ENCODE measurements at regions not wholly inside any gene's neighbourhood (a gene's known extent, or its start where the extent isn't known, plus 50 kb on each side); places are given as distances from the start of the nearest gene placed in this dataset.
A peak's percentile ranks its signal among the peaks of the same experiment; 100 is the strongest.

GRCh38 chr7:27344471-27344870, 101.9 kb downstream of the EVX1 start:
- Histone ChIP-seq H3K27me3 (ENCODE audit: insufficient read depth, low read length) (no peaks in the 10 kb centered on the region), H3K79me1 (ENCODE audit: low read length) (peaks cover 26% of the 10 kb centered on the region), H3K4me1 (ENCODE audit: control insufficient read depth in 1 of 2, insufficient read depth in 2 of 2, low read length in 2 of 2) (peaks cover 10 to 14% of the 10 kb centered on the region in 2 experiments), H3K4me2 (ENCODE audit: low read length) (no peak overlapping the region), H4K91ac (ENCODE audit: low read depth, low read length) (no peak overlapping the region), H2BK12ac (ENCODE audit: low read length) (no peak overlapping the region), H4K12ac (ENCODE audit: low read depth, low read length) (no peak overlapping the region), H3K36me3 (ENCODE audit: control insufficient read depth in 1 of 2, insufficient read depth in 2 of 2, low read length in 2 of 2) (no peaks in the 10 kb centered on the region), H3K4me3 (ENCODE audit: low read depth, low read length) (no peak overlapping the region), H3K14ac (ENCODE audit: low read length) (no peak overlapping the region), H3K9ac (ENCODE audit: low read length) (no peak overlapping the region), H3K4ac (ENCODE audit: low read depth, low read length) (no peak overlapping the region), H4K8ac (ENCODE audit: low read depth, low read length) (no peak overlapping the region), H3K79me2 (ENCODE audit: control insufficient read depth, insufficient read depth, low read length, poor library complexity) (no peaks in the 10 kb centered on the region), H3K9me3 (ENCODE audit: insufficient read depth, low read depth, low read length) (no peaks in the 10 kb centered on the region), H2AK5ac (ENCODE audit: low read length) (no peak overlapping the region), H2BK120ac (ENCODE audit: insufficient read depth, low read length, poor library complexity) (no peak overlapping the region), H2AFZ (ENCODE audit: insufficient read depth, low read length, poor library complexity) (no peak overlapping the region), H3K23ac (ENCODE audit: low read length) (no peak overlapping the region), H2BK5ac (ENCODE audit: low read depth, low read length, poor library complexity) (no peak overlapping the region), H3K18ac (ENCODE audit: low read length) (no peak overlapping the region), H3K27ac (ENCODE audit: low read depth, low read length) (no peak overlapping the region)
- no peak for DNase-seq

- Histone ChIP-seq H2AFZ (ENCODE audit: insufficient read depth, low read length, poor library complexity) (no peak overlapping the region), H3K4me2 (ENCODE audit: low read length) (no peak overlapping the region), H2BK120ac (ENCODE audit: insufficient read depth, low read length, poor library complexity) (no peak overlapping the region), H4K8ac (ENCODE audit: low read depth, low read length) (no peak overlapping the region), H2AK5ac (ENCODE audit: low read length) (no peak overlapping the region), H3K18ac (ENCODE audit: low read length) (no peak overlapping the region), H2BK12ac (ENCODE audit: low read length) (peak overlapping the region; percentile 47), H3K36me3 (ENCODE audit: control insufficient read depth in 1 of 2, insufficient read depth in 2 of 2, low read length in 2 of 2) (no peaks in the 10 kb centered on the region), H4K91ac (ENCODE audit: low read depth, low read length) (no peak overlapping the region), H3K9me3 (ENCODE audit: insufficient read depth, low read depth, low read length) (no peaks in the 10 kb centered on the region), H3K14ac (ENCODE audit: low read length) (no peak overlapping the region), H3K4me3 (ENCODE audit: low read depth, low read length) (no peak overlapping the region), H3K9ac (ENCODE audit: low read length) (no peak overlapping the region), H2BK5ac (ENCODE audit: low read depth, low read length, poor library complexity) (no peak overlapping the region), H3K4ac (ENCODE audit: low read depth, low read length) (no peak overlapping the region), H3K23ac (ENCODE audit: low read length) (no peak overlapping the region), H4K12ac (ENCODE audit: low read depth, low read length) (no peak overlapping the region), H3K27me3 (ENCODE audit: insufficient read depth, low read length) (no peaks in the 10 kb centered on the region), H3K79me2 (ENCODE audit: control insufficient read depth, insufficient read depth, low read length, poor library complexity) (no peaks in the 10 kb centered on the region), H3K79me1 (ENCODE audit: low read length) (peaks cover 27% of the 10 kb centered on the region), H3K4me1 (ENCODE audit: control insufficient read depth in 1 of 2, insufficient read depth in 2 of 2, low read length in 2 of 2) (peaks cover 14 to 15% of the 10 kb centered on the region in 2 experiments), H3K27ac (ENCODE audit: low read depth, low read length) (no peak overlapping the region)
- DNase-seq, result no peak
- WGBS (ENCODE audit: extremely low coverage, insufficient coverage, insufficient read length), result no CpG with 5 or more reads among the region's 3 CpGs
Measured at GRCh38 chr7:27345164-27345887, 102.7 kb downstream of the EVX1 start.

GRCh38 chr7:27345997-27346396, 103.4 kb downstream of the EVX1 start:
- no peaks in the 10 kb centered on the region for H3K79me2 ChIP-seq (ENCODE audit: control insufficient read depth, insufficient read depth, low read length, poor library complexity)
- no peak overlapping the region for H3K9ac ChIP-seq (ENCODE audit: low read length)
- peaks cover 29% of the 10 kb centered on the region for H3K79me1 ChIP-seq (ENCODE audit: low read length)

GRCh38 chr7:27346531-27347275, 104.1 kb downstream of the EVX1 start:
- no CpG with 5 or more reads among the region's 10 CpGs for WGBS (ENCODE audit: extremely low coverage, insufficient coverage, insufficient read length)
- H3K4me3 ChIP-seq (ENCODE audit: low read depth, low read length), result no peak overlapping the region
- DNase-seq, result peak; percentile 80 to 86
- peak overlapping the region; percentile 87 for H4K91ac ChIP-seq (ENCODE audit: low read depth, low read length)
- H4K8ac ChIP-seq (ENCODE audit: low read depth, low read length), result peak overlapping the region; percentile 69
- peaks cover 28% of the 10 kb centered on the region for H3K79me1 ChIP-seq (ENCODE audit: low read length)
- no peak overlapping the region for H2AK5ac ChIP-seq (ENCODE audit: low read length)
- peak overlapping the region; percentile 96 for H3K27ac ChIP-seq (ENCODE audit: low read depth, low read length)
- peak overlapping the region; percentile 40 for H3K4me2 ChIP-seq (ENCODE audit: low read length)
- H2BK12ac ChIP-seq (ENCODE audit: low read length), result peak overlapping the region; percentile 56
- no peaks in the 10 kb centered on the region for H3K9me3 ChIP-seq (ENCODE audit: insufficient read depth, low read depth, low read length)
- H2AFZ ChIP-seq (ENCODE audit: insufficient read depth, low read length, poor library complexity), result no peak overlapping the region
- H3K4ac ChIP-seq (ENCODE audit: low read depth, low read length), result peak overlapping the region; percentile 34
- no peak overlapping the region for H3K18ac ChIP-seq (ENCODE audit: low read length)
- H4K12ac ChIP-seq (ENCODE audit: low read depth, low read length), result no peak overlapping the region
- H3K9ac ChIP-seq (ENCODE audit: low read length), result no peak overlapping the region
- H2BK120ac ChIP-seq (ENCODE audit: insufficient read depth, low read length, poor library complexity), result peak overlapping the region; percentile 96
- peaks cover 14 to 16% of the 10 kb centered on the region in 2 experiments for H3K4me1 ChIP-seq (ENCODE audit: control insufficient read depth in 1 of 2, insufficient read depth in 2 of 2, low read length in 2 of 2)
- H3K27me3 ChIP-seq (ENCODE audit: insufficient read depth, low read length), result no peaks in the 10 kb centered on the region
- H3K23ac ChIP-seq (ENCODE audit: low read length), result no peak overlapping the region
- H2BK5ac ChIP-seq (ENCODE audit: low read depth, low read length, poor library complexity), result peak overlapping the region; percentile 98
- peak overlapping the region; percentile 86 for H3K14ac ChIP-seq (ENCODE audit: low read length)
- no peaks in the 10 kb centered on the region for H3K36me3 ChIP-seq (ENCODE audit: control insufficient read depth in 1 of 2, insufficient read depth in 2 of 2, low read length in 2 of 2)
- no peaks in the 10 kb centered on the region for H3K79me2 ChIP-seq (ENCODE audit: control insufficient read depth, insufficient read depth, low read length, poor library complexity)

More at GRCh38 chr7:27345997-27346396, 103.4 kb downstream of the EVX1 start:
- H3K27ac ChIP-seq (ENCODE audit: low read depth, low read length), result peak overlapping the region; percentile 36
- H3K18ac ChIP-seq (ENCODE audit: low read length), result no peak overlapping the region
- H2AK5ac ChIP-seq (ENCODE audit: low read length), result no peak overlapping the region
- H3K9me3 ChIP-seq (ENCODE audit: insufficient read depth, low read depth, low read length), result no peaks in the 10 kb centered on the region
- H2BK12ac ChIP-seq (ENCODE audit: low read length), result peak overlapping the region; percentile 78
- no peak overlapping the region for H2BK5ac ChIP-seq (ENCODE audit: low read depth, low read length, poor library complexity)
- DNase-seq, result peak; percentile 71 to 94
- H3K14ac ChIP-seq (ENCODE audit: low read length), result no peak overlapping the region
- H2BK120ac ChIP-seq (ENCODE audit: insufficient read depth, low read length, poor library complexity), result no peak overlapping the region
- H4K12ac ChIP-seq (ENCODE audit: low read depth, low read length), result no peak overlapping the region
- no peak overlapping the region for H3K4me2 ChIP-seq (ENCODE audit: low read length)
- no peak overlapping the region for H3K4me3 ChIP-seq (ENCODE audit: low read depth, low read length)
- no peaks in the 10 kb centered on the region for H3K27me3 ChIP-seq (ENCODE audit: insufficient read depth, low read length)
- H3K4ac ChIP-seq (ENCODE audit: low read depth, low read length), result no peak overlapping the region
- peaks cover 14 to 16% of the 10 kb centered on the region in 2 experiments for H3K4me1 ChIP-seq (ENCODE audit: control insufficient read depth in 1 of 2, insufficient read depth in 2 of 2, low read length in 2 of 2)
- no peak overlapping the region for H2AFZ ChIP-seq (ENCODE audit: insufficient read depth, low read length, poor library complexity)
- no peak overlapping the region for H3K23ac ChIP-seq (ENCODE audit: low read length)
- H3K36me3 ChIP-seq (ENCODE audit: control insufficient read depth in 1 of 2, insufficient read depth in 2 of 2, low read length in 2 of 2), result no peaks in the 10 kb centered on the region
- no peak overlapping the region for H4K8ac ChIP-seq (ENCODE audit: low read depth, low read length)
- WGBS (ENCODE audit: extremely low coverage, insufficient coverage, insufficient read length), result no CpG with 5 or more reads among the region's 8 CpGs
- H4K91ac ChIP-seq (ENCODE audit: low read depth, low read length), result peak overlapping the region; percentile 53

All from trophoblast cell (in vitro differentiated cells and primary cell).